ENCODE measurements at regions not wholly inside any gene's neighbourhood (a gene's known extent, or its start where the extent isn't known, plus 50 kb on each side); places are given as distances from the start of the nearest gene placed in this dataset.

- Histone ChIP-seq H3K4me3 (ENCODE audit: low read length) (no peak overlapping the region), H3K4me1 (ENCODE audit: low read length) (peaks cover 97% of the 10 kb centered on the region), H3K9ac (ENCODE audit: low read length) (peak overlapping the region; percentile 73; the same call in 1 of the 2 replicates), H3K4me2 (ENCODE audit: low read length) (peak overlapping the region; percentile 51; the same call in 1 of the 2 replicates), H3K9me3 (ENCODE audit: insufficient read depth, low read length) (no peaks in the 10 kb centered on the region), H4K20me1 (ENCODE audit: insufficient read depth, low read length) (no peaks in the 10 kb centered on the region), H3K79me2 (ENCODE audit: low read length) (no peaks in the 10 kb centered on the region), H3K36me3 (replicated peaks; ENCODE audit: low read depth, low read length) (no peaks in the 10 kb centered on the region), H2AFZ (ENCODE audit: low read depth, low read length) (no peak overlapping the region), H3K27ac (ENCODE audit: low read length) (peak overlapping the region; percentile 89), H3K27me3 (ENCODE audit: low read depth, low read length) (no peaks in the 10 kb centered on the region)
- TF ChIP-seq CTCF (IDR thresholded peaks at IDR 0.05; ENCODE audit: low read depth, low read length), result no peak
- no peak for TF ChIP-seq EZH2phosphoT487 (IDR thresholded peaks at IDR 0.05; ENCODE audit: low read depth)
These were observed 288.6 kb upstream of the CCL2 start for GRCh38 chr17:33966410-33967059.

- H3K9ac ChIP-seq (ENCODE audit: low read length), result peak overlapping the region; percentile 73
- H3K4me3 ChIP-seq (ENCODE audit: low read length), result peak overlapping the region; percentile 21
These were observed 287.3 kb upstream of the CCL2 start for GRCh38 chr17:33967608-33968349.

GRCh38 chr17:33968350-33969044 lies 286.6 kb upstream of the CCL2 start:
- Histone ChIP-seq H3K36me3 (replicated peaks; ENCODE audit: low read depth, low read length) (no peaks in the 10 kb centered on the region), H3K27me3 (ENCODE audit: low read depth, low read length) (no peaks in the 10 kb centered on the region), H4K20me1 (ENCODE audit: insufficient read depth, low read length) (no peaks in the 10 kb centered on the region), H3K4me1 (ENCODE audit: low read length) (peaks cover 99% of the 10 kb centered on the region), H3K27ac (ENCODE audit: low read length) (peak overlapping the region; percentile 89), H2AFZ (ENCODE audit: low read depth, low read length) (peak overlapping the region; percentile 10; the same call in 1 of the 2 replicates), H3K9me3 (ENCODE audit: insufficient read depth, low read length) (no peaks in the 10 kb centered on the region), H3K4me2 (ENCODE audit: low read length) (peak overlapping the region; percentile 51), H3K79me2 (ENCODE audit: low read length) (no peaks in the 10 kb centered on the region), H3K4me3 (ENCODE audit: low read length) (peak overlapping the region; percentile 21), H3K9ac (ENCODE audit: low read length) (peak overlapping the region; percentile 73)
- TF ChIP-seq CTCF (IDR thresholded peaks at IDR 0.05; ENCODE audit: low read depth, low read length), result no peak
- TF ChIP-seq EZH2phosphoT487 (IDR thresholded peaks at IDR 0.05; ENCODE audit: low read depth), result no peak

More at GRCh38 chr17:33967608-33968349, 287.3 kb upstream of the CCL2 start:
- TF ChIP-seq CTCF (IDR thresholded peaks at IDR 0.05; ENCODE audit: low read depth, low read length), result no peak
- no peak for TF ChIP-seq EZH2phosphoT487 (IDR thresholded peaks at IDR 0.05; ENCODE audit: low read depth)
- H3K4me1 ChIP-seq (ENCODE audit: low read length), result peaks cover 97% of the 10 kb centered on the region
- no peaks in the 10 kb centered on the region for H3K27me3 ChIP-seq (ENCODE audit: low read depth, low read length)
- no peaks in the 10 kb centered on the region for H4K20me1 ChIP-seq (ENCODE audit: insufficient read depth, low read length)
- no peaks in the 10 kb centered on the region for H3K36me3 ChIP-seq (replicated peaks; ENCODE audit: low read depth, low read length)
- no peaks in the 10 kb centered on the region for H3K9me3 ChIP-seq (ENCODE audit: insufficient read depth, low read length)
- H2AFZ ChIP-seq (ENCODE audit: low read depth, low read length), result no peak overlapping the region
- peak overlapping the region; percentile 51 for H3K4me2 ChIP-seq (ENCODE audit: low read length)
- H3K27ac ChIP-seq (ENCODE audit: low read length), result peak overlapping the region; percentile 89
- no peaks in the 10 kb centered on the region for H3K79me2 ChIP-seq (ENCODE audit: low read length)

GRCh38 chr17:33970279-33970678 lies 284.8 kb upstream of the CCL2 start:
- no peaks in the 10 kb centered on the region for H4K20me1 ChIP-seq (ENCODE audit: insufficient read depth, low read length)
- TF ChIP-seq CTCF (IDR thresholded peaks at IDR 0.05; ENCODE audit: low read depth, low read length) (no peak), EZH2phosphoT487 (IDR thresholded peaks at IDR 0.05; ENCODE audit: low read depth) (no peak)
- no peak overlapping the region for H3K4me2 ChIP-seq (ENCODE audit: low read length)

More at GRCh38 chr17:33970279-33970678, 284.8 kb upstream of the CCL2 start:
- H3K9ac ChIP-seq (ENCODE audit: low read length), result no peak overlapping the region; the same call in 1 of the 2 replicates
- peak overlapping the region; percentile 89; the same call in 1 of the 2 replicates for H3K27ac ChIP-seq (ENCODE audit: low read length)
- H3K27me3 ChIP-seq (ENCODE audit: low read depth, low read length), result no peaks in the 10 kb centered on the region
- no peak overlapping the region for H3K4me3 ChIP-seq (ENCODE audit: low read length)
- peaks cover 87% of the 10 kb centered on the region for H3K4me1 ChIP-seq (ENCODE audit: low read length)
- H3K9me3 ChIP-seq (ENCODE audit: insufficient read depth, low read length), result no peaks in the 10 kb centered on the region
- H3K79me2 ChIP-seq (ENCODE audit: low read length), result no peaks in the 10 kb centered on the region
- H2AFZ ChIP-seq (ENCODE audit: low read depth, low read length), result no peak overlapping the region
- no peaks in the 10 kb centered on the region for H3K36me3 ChIP-seq (replicated peaks; ENCODE audit: low read depth, low read length)

Data from OCI-LY3 (cell line).